ENCODE measurements at regions not wholly inside any gene's neighbourhood (a gene's known extent, or its start where the extent isn't known, plus 50 kb on each side); places are given as distances from the start of the nearest gene placed in this dataset.

DNA sequence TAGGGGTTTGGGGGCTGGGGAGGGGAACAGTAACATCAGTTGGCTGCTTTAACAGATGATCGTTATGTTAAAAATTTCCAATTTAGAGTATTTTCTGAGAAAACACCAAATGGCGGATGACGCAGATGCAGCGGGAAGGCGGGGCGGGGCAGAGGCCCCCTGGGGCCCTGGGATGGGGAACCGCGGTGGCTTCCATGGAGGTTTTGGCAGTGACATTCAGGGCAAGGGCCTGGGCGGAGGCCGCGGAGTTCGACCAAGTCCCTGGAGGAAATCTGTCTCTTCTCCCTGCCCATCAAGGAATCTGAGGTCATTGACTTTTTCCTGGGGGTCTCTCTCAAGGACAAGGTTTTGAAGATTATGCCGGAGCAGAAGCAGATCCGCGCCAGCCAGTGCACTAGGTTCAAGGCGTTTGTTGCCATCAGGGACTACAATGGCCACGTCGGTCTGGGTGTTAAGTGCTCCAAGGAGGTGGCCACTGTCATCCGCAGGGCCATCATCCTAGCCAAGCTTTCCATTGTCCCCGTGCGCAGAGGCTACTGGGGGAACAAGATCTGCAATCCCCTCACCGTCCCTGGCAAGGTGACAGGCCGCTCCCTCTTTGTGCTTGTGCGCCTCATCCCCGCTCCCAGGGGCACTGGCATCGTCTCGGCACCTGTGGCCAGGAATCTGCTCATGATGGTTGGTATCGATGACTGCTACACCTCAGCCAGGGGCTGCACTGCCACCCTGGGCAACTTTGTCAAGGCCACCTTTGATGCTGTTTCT, 310.2 kb downstream of the PTPRC start:
- intact Hi-C loops (cut with DNase I): no loop called here
- no peaks in the 10 kb centered on the region for H3K36me3 ChIP-seq
- no peak for DNase-seq (ENCODE audit: low spot score in 2 of 2)

DNA sequence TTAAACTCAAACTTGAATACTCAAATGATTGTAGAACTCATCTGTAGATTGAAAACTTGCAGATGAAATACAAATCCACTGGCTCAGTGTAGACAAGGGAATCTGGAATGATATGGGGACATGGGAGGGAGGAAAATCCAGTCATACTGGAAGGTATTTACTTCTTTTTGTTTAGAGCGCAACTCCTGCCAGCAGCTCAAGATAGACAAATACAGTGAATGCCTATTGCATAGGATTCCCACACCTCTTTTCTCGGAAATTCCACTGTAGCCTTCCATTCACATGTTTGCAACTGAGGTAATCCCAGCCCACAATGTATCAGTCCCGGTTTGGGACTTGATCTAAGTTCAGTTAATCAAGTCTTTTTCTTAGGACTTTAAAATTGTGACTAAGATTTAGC, 311.2 kb downstream of the PTPRC start:
- Histone ChIP-seq H3K9me3 (no peaks in the 10 kb centered on the region), H3K36me3 (no peaks in the 10 kb centered on the region), H3K27me3 (no peaks in the 10 kb centered on the region), H3K4me1 (no peaks in the 10 kb centered on the region), H3K4me3 (no peak overlapping the region), H3K27ac (no peak overlapping the region)
- DNase-seq (ENCODE audit: low spot score in 2 of 2): no peak
- TF ChIP-seq, protein P1, sequence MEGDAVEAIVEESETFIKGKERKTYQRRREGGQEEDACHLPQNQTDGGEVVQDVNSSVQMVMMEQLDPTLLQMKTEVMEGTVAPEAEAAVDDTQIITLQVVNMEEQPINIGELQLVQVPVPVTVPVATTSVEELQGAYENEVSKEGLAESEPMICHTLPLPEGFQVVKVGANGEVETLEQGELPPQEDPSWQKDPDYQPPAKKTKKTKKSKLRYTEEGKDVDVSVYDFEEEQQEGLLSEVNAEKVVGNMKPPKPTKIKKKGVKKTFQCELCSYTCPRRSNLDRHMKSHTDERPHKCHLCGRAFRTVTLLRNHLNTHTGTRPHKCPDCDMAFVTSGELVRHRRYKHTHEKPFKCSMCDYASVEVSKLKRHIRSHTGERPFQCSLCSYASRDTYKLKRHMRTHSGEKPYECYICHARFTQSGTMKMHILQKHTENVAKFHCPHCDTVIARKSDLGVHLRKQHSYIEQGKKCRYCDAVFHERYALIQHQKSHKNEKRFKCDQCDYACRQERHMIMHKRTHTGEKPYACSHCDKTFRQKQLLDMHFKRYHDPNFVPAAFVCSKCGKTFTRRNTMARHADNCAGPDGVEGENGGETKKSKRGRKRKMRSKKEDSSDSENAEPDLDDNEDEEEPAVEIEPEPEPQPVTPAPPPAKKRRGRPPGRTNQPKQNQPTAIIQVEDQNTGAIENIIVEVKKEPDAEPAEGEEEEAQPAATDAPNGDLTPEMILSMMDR (IDR thresholded peaks at IDR 0.05): no peak
- intact Hi-C loops (cut with DNase I): no loop called here

More for the DNA sequence above, 310.2 kb downstream of the PTPRC start:
- no peaks in the 10 kb centered on the region for H3K9me3 ChIP-seq
- TF ChIP-seq, protein P1 (IDR thresholded peaks at IDR 0.05): no peak
- H3K27ac ChIP-seq: no peak overlapping the region
- H3K4me1 ChIP-seq: no peaks in the 10 kb centered on the region
- H3K4me3 ChIP-seq: no peak overlapping the region
- H3K27me3 ChIP-seq: no peaks in the 10 kb centered on the region

DNA sequence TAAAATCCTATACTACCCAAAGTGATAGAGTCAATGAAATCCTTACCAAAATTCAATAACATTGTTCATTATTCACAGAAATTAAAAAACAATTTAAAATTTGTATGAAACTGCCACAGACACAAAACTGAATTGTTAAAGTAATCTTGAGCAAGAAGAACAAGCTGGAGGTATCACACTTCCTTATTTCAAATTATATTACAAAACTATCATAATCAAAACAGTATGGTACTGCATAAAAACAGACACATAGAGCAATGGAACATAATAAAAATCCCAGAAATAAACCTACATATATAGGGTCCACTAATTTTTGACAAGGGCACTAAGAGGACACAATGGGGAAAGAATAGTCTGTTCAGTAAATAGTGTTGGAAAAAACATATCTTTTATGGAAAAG, 316.2 kb downstream of the PTPRC start:
- no peaks in the 10 kb centered on the region for H3K27me3 ChIP-seq
- TF ChIP-seq, protein P1 (IDR thresholded peaks at IDR 0.05): no peak
- DNase-seq (ENCODE audit: low spot score in 2 of 2): no peak

DNA sequence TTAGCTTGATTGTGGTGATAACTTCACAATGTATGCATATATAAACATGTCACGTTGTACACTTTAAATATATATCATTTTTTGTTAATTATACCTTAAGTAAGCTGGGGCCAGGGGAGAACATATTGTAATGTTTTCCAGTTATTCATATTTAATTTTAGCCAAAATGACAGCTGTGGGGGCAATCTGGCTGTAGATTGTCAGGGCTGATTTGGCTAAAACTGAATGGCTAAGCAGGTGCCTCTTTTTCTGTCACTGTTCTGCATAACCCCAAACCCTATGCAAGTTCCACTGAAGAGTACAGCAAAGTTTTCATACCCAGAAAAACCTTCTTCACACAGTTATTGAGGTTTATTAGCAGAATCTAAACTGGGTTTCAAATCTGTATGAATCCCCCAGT, 318.2 kb downstream of the PTPRC start:
- no peak for DNase-seq (ENCODE audit: low spot score in 2 of 2)
- H3K27ac ChIP-seq: no peak overlapping the region
- no peaks in the 10 kb centered on the region for H3K4me1 ChIP-seq
- H3K36me3 ChIP-seq: no peaks in the 10 kb centered on the region
- TF ChIP-seq, protein P1 (IDR thresholded peaks at IDR 0.05): no peak
- no peaks in the 10 kb centered on the region for H3K27me3 ChIP-seq
- H3K4me3 ChIP-seq: no peak overlapping the region
- intact Hi-C loops (cut with DNase I): no loop called here
- H3K9me3 ChIP-seq: no peaks in the 10 kb centered on the region

More for the DNA sequence above, 316.2 kb downstream of the PTPRC start:
- Histone ChIP-seq H3K27ac (no peak overlapping the region), H3K9me3 (no peaks in the 10 kb centered on the region), H3K36me3 (no peaks in the 10 kb centered on the region), H3K4me3 (no peak overlapping the region), H3K4me1 (no peaks in the 10 kb centered on the region)
- intact Hi-C loops (cut with DNase I): no loop called here

DNA sequence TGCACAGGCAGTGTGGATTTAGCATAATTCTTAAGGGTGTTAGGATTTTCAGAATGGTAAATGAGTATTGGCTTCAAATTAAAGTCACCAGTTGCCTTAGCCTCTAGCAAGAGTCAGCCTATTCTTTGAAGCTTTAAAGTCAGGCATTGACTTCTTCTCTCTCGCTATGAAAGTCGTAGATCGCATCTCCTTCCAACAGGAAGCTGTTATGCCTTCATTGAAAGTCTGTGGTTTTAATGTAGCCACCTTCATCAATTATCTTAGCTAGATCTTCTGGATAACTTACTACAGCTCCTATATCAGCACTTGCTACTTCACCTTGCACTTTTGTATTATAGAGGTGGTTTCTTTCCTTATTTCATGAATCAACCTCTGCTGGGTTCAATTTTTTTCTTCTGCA, 320.2 kb downstream of the PTPRC start:
- Histone ChIP-seq H3K4me3 (no peak overlapping the region), H3K27ac (no peak overlapping the region), H3K9me3 (no peaks in the 10 kb centered on the region), H3K36me3 (no peaks in the 10 kb centered on the region), H3K4me1 (no peaks in the 10 kb centered on the region), H3K27me3 (no peaks in the 10 kb centered on the region)
- DNase-seq (ENCODE audit: low spot score in 2 of 2): no peak
- intact Hi-C loops (cut with DNase I): no loop called here
- TF ChIP-seq, protein P1 (IDR thresholded peaks at IDR 0.05): no peak

Data from ascending aorta (tissue), 2 donors.